ENCODE measurements at regions not wholly inside any gene's neighbourhood (a gene's known extent, or its start where the extent isn't known, plus 50 kb on each side); places are given as distances from the start of the nearest gene placed in this dataset.

DNA sequence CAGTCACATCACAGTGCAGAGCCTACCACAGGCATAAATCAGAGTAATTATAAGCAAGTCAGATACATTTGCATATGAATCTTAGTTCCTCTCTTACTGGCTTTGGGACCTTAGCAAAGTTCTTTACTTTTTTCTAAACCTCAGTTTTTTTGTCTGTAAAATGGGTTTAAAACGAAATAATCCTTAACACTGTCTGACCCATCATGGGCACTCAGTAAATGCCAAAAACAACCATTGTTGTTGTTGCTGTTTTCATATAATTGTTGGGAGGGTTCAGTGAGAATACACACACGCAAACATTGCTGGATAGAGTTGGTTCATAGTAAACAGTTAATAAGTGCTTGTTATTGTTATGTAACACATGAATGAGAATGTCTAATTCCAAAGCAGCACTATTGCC is 184.9 kb downstream of the BLID start:
- Histone ChIP-seq H3K27me3 (ENCODE audit: control insufficient read depth, insufficient read depth, low read length) (peaks cover 3% of the 10 kb centered on the region), H3K27ac (ENCODE audit: low read length) (no peak overlapping the region), H3K9me3 (ENCODE audit: control insufficient read depth, low read depth, low read length) (no peaks in the 10 kb centered on the region), H3K4me1 (ENCODE audit: control insufficient read depth, insufficient read depth, low read length) (peaks cover 8% of the 10 kb centered on the region), H3K4me3 (ENCODE audit: low read length) (no peak overlapping the region), H3K36me3 (ENCODE audit: control insufficient read depth, insufficient read depth, low read length) (no peaks in the 10 kb centered on the region)
- DNase-seq: no peak
- WGBS (ENCODE audit: insufficient coverage, low lambda C conversion rate): no CpG with 5 or more reads among the region's 2 CpGs

DNA sequence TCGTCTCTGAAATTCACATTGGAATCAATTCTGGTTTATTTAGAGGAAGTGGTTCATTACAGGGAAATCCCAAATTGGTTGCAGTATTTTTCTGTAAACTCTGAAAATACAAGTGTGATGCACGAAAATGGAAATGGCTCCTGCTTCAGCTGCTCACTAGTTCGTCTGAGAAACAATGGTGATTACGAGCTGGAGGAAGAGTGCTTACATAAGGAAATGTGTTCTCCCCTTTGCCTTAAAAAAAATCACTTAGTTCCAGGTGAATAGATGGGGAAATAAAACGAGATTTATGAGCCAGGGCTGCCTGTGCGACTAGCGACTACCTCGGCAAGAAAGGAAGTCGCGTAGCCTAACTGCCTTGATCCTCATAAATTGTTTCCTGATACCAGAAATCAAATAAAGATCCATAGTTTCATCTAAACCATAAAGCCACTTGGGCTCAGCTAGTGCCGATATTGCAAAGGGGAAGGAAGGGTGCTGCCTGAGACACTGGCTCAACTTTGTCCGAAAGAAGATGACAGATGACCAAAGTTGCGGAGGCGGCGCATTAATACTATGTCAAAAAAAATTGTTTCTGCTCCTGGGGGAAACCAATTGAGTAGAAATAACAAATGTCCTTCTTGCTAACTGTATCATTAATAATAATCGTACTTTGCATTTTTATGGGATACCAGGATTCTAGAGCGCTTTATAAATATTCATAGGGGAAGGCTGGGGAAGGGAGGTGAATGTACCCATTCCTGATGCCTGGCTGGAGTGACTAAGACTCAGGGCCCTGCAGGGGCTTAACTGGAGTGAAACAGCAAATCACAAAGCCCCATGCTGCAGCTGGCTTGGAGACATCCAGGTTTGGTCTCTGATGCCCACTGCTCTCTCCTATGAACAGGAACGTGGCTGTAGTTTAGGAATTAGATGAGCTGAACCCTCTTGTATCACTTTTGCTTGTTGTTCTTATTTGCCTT is 185.7 kb downstream of the BLID start:
- 34% methylated on average over 8 of the region's 18 CpGs for WGBS (ENCODE audit: insufficient coverage, low lambda C conversion rate)
- peak in 1 of 2 donors; percentile 9 for DNase-seq
- Histone ChIP-seq H3K4me3 (ENCODE audit: low read length) (peak overlapping the region; percentile 1), H3K4me1 (ENCODE audit: control insufficient read depth, insufficient read depth, low read length) (peaks cover 8% of the 10 kb centered on the region), H3K27me3 (ENCODE audit: control insufficient read depth, insufficient read depth, low read length) (peaks cover 3% of the 10 kb centered on the region), H3K36me3 (ENCODE audit: control insufficient read depth, insufficient read depth, low read length) (no peaks in the 10 kb centered on the region), H3K27ac (ENCODE audit: low read length) (no peak overlapping the region), H3K9me3 (ENCODE audit: control insufficient read depth, low read depth, low read length) (no peaks in the 10 kb centered on the region)

DNA sequence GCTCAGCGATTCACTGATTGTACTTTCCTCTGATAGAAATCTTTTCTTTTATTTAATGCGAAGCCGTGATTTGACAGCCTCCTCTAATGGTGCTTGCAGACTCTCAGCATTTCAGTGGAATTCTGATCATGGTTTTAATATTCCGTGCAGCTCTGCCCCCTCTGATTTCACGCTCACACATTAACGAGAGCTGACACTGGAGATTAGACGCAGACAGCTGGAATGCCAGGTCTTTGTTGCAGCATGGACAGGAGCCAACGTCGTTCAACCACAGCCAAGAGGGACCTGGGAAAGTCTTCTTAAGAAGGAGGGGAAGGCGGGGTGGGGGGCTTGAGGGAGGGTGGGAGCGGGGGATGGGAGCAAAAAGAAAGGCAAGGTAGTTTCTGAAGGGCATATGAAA is 186.4 kb downstream of the BLID start:
- no CpG with 5 or more reads among the region's 11 CpGs for WGBS (ENCODE audit: insufficient coverage, low lambda C conversion rate)
- Histone ChIP-seq H3K4me3 (ENCODE audit: low read length) (peak overlapping the region; percentile 1), H3K36me3 (ENCODE audit: control insufficient read depth, insufficient read depth, low read length) (no peaks in the 10 kb centered on the region), H3K4me1 (ENCODE audit: control insufficient read depth, insufficient read depth, low read length) (peaks cover 8% of the 10 kb centered on the region), H3K9me3 (ENCODE audit: control insufficient read depth, low read depth, low read length) (no peaks in the 10 kb centered on the region), H3K27ac (ENCODE audit: low read length) (no peak overlapping the region), H3K27me3 (ENCODE audit: control insufficient read depth, insufficient read depth, low read length) (peaks cover 3% of the 10 kb centered on the region)
- DNase-seq: peak in 1 of 2 donors; percentile 9

DNA sequence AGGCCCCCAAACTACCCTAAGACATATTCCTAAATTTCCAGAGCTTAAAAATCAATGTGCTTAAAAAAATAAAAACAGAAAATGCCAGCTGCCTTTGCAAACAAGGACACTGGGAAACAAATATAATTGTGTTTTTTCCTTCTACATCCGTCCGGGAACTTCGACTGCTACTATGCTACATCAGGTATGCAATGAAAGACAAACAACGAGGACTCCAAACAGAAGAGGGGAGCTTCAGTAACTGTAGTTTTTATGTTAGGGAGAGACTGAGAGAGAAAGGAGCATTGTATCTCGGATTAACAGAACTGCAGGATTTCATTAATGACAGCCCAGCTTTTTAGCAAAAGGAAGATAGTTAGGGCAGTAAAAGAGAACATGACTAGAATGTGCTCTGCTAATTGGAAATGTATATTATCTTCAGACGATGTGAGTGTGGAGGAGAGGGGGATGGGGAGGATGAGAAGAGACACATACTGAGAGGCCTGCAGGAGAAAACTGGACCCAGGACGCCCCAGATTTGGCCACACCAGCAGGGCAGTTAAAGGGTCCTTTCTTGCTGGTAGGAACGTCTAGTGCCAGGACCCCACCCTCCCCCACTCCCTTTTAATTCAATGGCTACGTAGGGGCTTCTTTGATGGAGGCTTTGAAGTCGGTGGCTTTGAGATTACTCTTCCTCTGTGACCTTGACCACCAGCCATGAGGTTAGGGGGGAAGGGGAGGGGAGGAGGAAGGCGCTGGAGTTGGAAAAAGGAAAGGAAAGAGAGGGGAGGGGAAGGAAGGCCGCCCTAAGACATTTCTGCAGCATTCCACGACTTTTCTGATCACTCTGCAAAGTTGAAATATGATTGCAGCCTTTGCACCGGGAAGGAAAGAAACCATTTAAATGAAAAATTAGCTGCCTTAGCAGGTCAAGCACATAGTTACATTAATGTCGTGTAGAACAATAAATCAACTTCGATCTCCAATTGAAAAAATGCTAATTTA is 187.1 kb downstream of the BLID start:
- Histone ChIP-seq H3K9me3 (ENCODE audit: control insufficient read depth, low read depth, low read length) (no peaks in the 10 kb centered on the region), H3K27me3 (ENCODE audit: control insufficient read depth, insufficient read depth, low read length) (peaks cover 3% of the 10 kb centered on the region), H3K27ac (ENCODE audit: low read length) (no peak overlapping the region), H3K4me3 (ENCODE audit: low read length) (no peak overlapping the region), H3K4me1 (ENCODE audit: control insufficient read depth, insufficient read depth, low read length) (peaks cover 8% of the 10 kb centered on the region), H3K36me3 (ENCODE audit: control insufficient read depth, insufficient read depth, low read length) (no peaks in the 10 kb centered on the region)
- WGBS (ENCODE audit: insufficient coverage, low lambda C conversion rate): 25% methylated on average over 5 of the region's 16 CpGs
- no peak for DNase-seq

DNA sequence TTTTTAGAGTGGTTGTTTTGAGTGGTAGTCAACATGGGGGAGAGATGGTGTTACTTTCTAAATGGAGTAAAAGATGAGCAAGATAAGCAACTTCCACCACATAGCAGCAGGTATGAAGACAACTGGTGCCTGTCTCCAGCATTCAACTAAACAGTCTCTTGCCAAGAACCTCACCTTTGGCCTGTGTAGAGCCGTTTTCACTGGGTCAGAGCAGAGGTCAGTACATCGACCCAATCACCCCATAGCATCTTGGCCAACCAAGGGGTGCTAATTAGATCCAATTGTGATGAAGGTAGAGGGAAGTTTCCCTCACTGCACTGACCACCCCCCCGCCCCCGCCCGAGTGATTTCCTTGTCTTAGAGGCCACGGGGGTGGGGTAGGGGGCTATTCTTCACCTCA is 188.2 kb downstream of the BLID start:
- H3K9me3 ChIP-seq (ENCODE audit: control insufficient read depth, low read depth, low read length): no peaks in the 10 kb centered on the region
- H3K4me3 ChIP-seq (ENCODE audit: low read length): no peak overlapping the region
- peaks cover 3% of the 10 kb centered on the region for H3K27me3 ChIP-seq (ENCODE audit: control insufficient read depth, insufficient read depth, low read length)
- DNase-seq: no peak
- H3K4me1 ChIP-seq (ENCODE audit: control insufficient read depth, insufficient read depth, low read length): peaks cover 8% of the 10 kb centered on the region
- no CpG with 5 or more reads among the region's 6 CpGs for WGBS (ENCODE audit: insufficient coverage, low lambda C conversion rate)
- H3K36me3 ChIP-seq (ENCODE audit: control insufficient read depth, insufficient read depth, low read length): no peaks in the 10 kb centered on the region
- no peak overlapping the region for H3K27ac ChIP-seq (ENCODE audit: low read length)

DNA sequence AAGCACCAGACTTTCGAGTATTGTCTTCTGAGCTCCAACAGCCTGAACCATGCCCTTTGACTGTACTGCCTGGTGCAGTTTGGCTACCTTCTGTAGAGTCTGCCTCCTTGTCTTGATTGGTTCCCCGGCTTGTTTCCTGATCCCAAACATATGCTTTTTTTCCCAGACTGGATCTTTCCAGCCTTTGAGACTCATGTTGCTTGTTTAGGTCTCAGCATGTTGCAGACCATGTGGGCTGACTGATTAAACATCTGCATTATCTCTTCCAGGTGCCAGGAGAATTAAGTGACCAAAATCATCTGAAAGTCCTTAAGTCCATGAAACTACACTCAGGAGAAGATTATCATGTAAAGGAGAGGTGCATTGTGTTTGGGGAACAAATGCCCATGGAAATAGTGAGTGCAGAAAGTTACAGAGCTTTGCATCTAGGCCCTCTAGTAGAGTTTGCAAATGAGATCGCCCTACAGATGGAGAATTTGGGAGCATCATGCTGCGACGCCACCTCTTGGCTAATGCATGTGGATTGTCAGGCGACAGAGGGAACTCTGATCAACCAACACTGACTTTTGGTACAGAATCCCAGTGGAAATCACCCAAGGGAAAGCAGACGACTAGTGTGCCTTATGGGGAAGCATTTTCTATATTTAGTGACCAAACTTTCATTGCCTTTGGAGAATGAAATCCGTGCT is 188.8 kb downstream of the BLID start:
- DNase-seq: no peak
- WGBS (ENCODE audit: insufficient coverage, low lambda C conversion rate): 88% methylated on average over 4 of the region's 8 CpGs
- Histone ChIP-seq H3K4me3 (ENCODE audit: low read length) (no peak overlapping the region), H3K27ac (ENCODE audit: low read length) (no peak overlapping the region), H3K9me3 (ENCODE audit: control insufficient read depth, low read depth, low read length) (no peaks in the 10 kb centered on the region), H3K4me1 (ENCODE audit: control insufficient read depth, insufficient read depth, low read length) (peaks cover 8% of the 10 kb centered on the region), H3K27me3 (ENCODE audit: control insufficient read depth, insufficient read depth, low read length) (peaks cover 3% of the 10 kb centered on the region), H3K36me3 (ENCODE audit: control insufficient read depth, insufficient read depth, low read length) (no peaks in the 10 kb centered on the region)

DNA sequence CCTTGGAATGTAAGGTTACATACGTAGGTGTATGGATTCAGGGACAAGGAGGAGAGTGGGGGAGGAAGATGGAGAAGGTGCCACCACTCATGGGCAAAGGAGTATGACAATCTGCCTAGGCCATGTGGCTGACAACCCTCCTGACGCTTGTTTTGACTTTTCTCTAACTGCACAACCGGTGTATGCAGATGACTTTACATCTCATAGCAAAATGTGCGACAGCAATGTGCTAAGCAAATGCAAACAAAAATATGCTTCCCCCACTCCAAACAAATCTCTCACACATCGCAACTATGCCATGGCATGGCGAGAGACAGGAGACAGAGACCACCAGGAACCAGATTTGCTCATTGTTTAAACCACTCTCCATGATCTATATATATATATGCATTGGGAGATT is 191.8 kb downstream of the BLID start:
- peaks cover 1% of the 10 kb centered on the region for H3K27me3 ChIP-seq (ENCODE audit: control insufficient read depth, insufficient read depth, low read length)
- H3K27ac ChIP-seq (ENCODE audit: low read length): no peak overlapping the region
- DNase-seq: no peak
- WGBS (ENCODE audit: insufficient coverage, low lambda C conversion rate): no CpG with 5 or more reads among the region's 6 CpGs
- peaks cover 6% of the 10 kb centered on the region for H3K4me1 ChIP-seq (ENCODE audit: control insufficient read depth, insufficient read depth, low read length)
- no peaks in the 10 kb centered on the region for H3K9me3 ChIP-seq (ENCODE audit: control insufficient read depth, low read depth, low read length)
- no peaks in the 10 kb centered on the region for H3K36me3 ChIP-seq (ENCODE audit: control insufficient read depth, insufficient read depth, low read length)
- no peak overlapping the region for H3K4me3 ChIP-seq (ENCODE audit: low read length)

DNA sequence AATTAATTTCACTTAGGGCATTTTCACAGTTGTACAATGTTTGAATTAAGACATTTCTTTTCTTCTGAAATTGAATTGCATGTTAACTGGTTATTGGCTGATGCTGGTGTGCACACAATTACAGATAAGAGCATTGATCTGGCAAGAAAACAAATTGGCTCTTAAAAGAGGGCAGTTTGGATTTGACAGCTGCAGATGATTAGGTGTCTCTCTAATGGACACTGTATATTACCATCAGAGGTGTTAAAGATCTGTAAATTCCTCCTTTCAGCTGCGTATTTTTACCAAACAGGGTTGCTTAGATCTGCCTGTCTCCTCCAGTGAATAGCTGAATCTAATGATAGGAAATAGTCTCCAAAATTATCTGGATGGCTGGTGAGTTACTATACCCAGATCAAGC is 198.5 kb downstream of the BLID start:
- no peaks in the 10 kb centered on the region for H3K27me3 ChIP-seq (ENCODE audit: control insufficient read depth, insufficient read depth, low read length)
- H3K36me3 ChIP-seq (ENCODE audit: control insufficient read depth, insufficient read depth, low read length): no peaks in the 10 kb centered on the region
- no peak overlapping the region for H3K27ac ChIP-seq (ENCODE audit: low read length)
- no peak for DNase-seq
- no CpG with 5 or more reads among the region's 1 CpG for WGBS (ENCODE audit: insufficient coverage, low lambda C conversion rate)
- H3K4me1 ChIP-seq (ENCODE audit: control insufficient read depth, insufficient read depth, low read length): no peaks in the 10 kb centered on the region
- H3K4me3 ChIP-seq (ENCODE audit: low read length): no peak overlapping the region
- no peaks in the 10 kb centered on the region for H3K9me3 ChIP-seq (ENCODE audit: control insufficient read depth, low read depth, low read length)

DNA sequence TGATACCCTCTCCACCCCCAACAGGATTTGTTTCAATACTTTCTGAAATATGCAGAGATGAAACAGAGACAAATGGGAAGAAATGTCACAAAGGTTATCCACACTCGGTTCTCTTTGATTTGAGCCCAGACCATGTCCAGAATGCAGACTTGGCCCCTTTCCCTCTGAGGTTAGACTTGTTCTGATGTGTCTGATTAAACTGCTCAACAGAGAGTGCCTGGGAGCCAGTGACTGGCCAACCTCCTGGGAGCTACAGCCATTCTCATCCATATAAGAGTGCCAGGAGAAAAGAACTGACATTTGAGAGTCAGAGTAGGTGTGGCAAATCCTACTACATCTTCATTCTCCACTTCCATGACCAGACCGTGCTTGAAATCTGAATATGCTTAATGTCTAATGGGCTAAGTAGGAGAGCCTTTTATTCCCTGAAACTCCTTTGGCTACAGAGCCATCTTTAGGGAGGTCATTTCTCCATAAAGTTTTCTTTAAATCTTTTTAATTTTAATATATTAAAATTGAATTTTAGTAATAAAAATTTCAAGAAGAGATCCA is 201.4 kb downstream of the BLID start:
- WGBS (ENCODE audit: insufficient coverage, low lambda C conversion rate): 63% methylated on average over 1 of the region's 2 CpGs
- H3K4me3 ChIP-seq (ENCODE audit: low read length): no peak overlapping the region
- H3K27ac ChIP-seq (ENCODE audit: low read length): no peak overlapping the region
- no peak for DNase-seq
- no peaks in the 10 kb centered on the region for H3K36me3 ChIP-seq (ENCODE audit: control insufficient read depth, insufficient read depth, low read length)
- no peaks in the 10 kb centered on the region for H3K27me3 ChIP-seq (ENCODE audit: control insufficient read depth, insufficient read depth, low read length)
- no peaks in the 10 kb centered on the region for H3K9me3 ChIP-seq (ENCODE audit: control insufficient read depth, low read depth, low read length)
- no peaks in the 10 kb centered on the region for H3K4me1 ChIP-seq (ENCODE audit: control insufficient read depth, insufficient read depth, low read length)

DNA sequence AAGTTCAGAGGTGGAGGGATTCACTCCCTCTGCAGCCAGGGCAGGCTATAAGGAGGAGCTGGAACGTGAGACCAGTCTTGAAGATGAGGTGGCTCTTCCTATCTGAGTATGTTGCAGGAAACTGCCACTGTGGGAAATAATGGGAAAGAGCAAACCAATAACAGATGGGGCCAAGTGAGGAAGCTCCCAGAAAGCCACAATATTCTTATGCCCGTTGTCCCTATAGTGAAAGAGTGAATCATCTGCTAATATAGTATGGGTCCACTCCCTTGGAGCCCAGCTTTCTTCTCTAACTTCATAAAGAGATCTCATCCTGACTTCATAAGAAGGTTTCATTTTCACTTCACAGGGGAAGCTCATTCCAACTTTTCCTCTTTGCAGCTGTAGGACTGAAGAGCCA is 206.4 kb downstream of the BLID start:
- Histone ChIP-seq H3K27ac (ENCODE audit: low read length) (no peak overlapping the region), H3K4me1 (ENCODE audit: control insufficient read depth, insufficient read depth, low read length) (no peaks in the 10 kb centered on the region), H3K27me3 (ENCODE audit: control insufficient read depth, insufficient read depth, low read length) (no peaks in the 10 kb centered on the region), H3K36me3 (ENCODE audit: control insufficient read depth, insufficient read depth, low read length) (no peaks in the 10 kb centered on the region), H3K9me3 (ENCODE audit: control insufficient read depth, low read depth, low read length) (no peaks in the 10 kb centered on the region), H3K4me3 (ENCODE audit: low read length) (no peak overlapping the region)
- DNase-seq: no peak
- no CpG with 5 or more reads among the region's 2 CpGs for WGBS (ENCODE audit: insufficient coverage, low lambda C conversion rate)
